Stimulated activated CD4-positive, alpha-beta T cell treated with anti-CD3 and anti-CD28 coated beads, Interleukin-1b, Interleukin-23, amount 100 ng/mL, for 48 hours (primary cell): ENCODE measurements at regions not wholly inside any gene's neighbourhood (a gene's known extent, or its start where the extent isn't known, plus 50 kb on each side); places are given as distances from the start of the nearest gene placed in this dataset.
"Not testable (repeated sequence)": the region's sequence is repeated elsewhere in the genome, so short reads cannot be mapped to it uniquely, and the experiment has no call there.

Experiments used
- DNase-seq: peaks from one replicate; pipeline ENCODE4 v3.0.0-alpha.2; 2020

GRCh38 chr17:53475002-53475401 is 347.7 kb upstream of the KIF2B start:
- DNase-seq, result no peak

- no peak for DNase-seq
These were observed 350.1 kb upstream of the KIF2B start for GRCh38 chr17:53472586-53472985.

- DNase-seq, result no peak
These were observed 351.2 kb upstream of the KIF2B start for GRCh38 chr17:53471514-53471913.

- DNase-seq, result no peak
These were observed 352.1 kb upstream of the KIF2B start for GRCh38 chr17:53470626-53471025.

GRCh38 chr17:53466733-53467132 is 356.0 kb upstream of the KIF2B start:
- no peak for DNase-seq

- not testable (repeated sequence) for DNase-seq
These were observed 358.3 kb upstream of the KIF2B start for GRCh38 chr17:53464396-53464795.

GRCh38 chr17:53463363-53463762 is 359.4 kb upstream of the KIF2B start:
- no peak for DNase-seq

- no peak for DNase-seq
These were observed 360.3 kb upstream of the KIF2B start for GRCh38 chr17:53462393-53462811.

- DNase-seq, result not testable (repeated sequence)
These were observed 366.8 kb upstream of the KIF2B start for GRCh38 chr17:53455943-53456342.

- no peak for DNase-seq
These were observed 368.4 kb upstream of the KIF2B start for GRCh38 chr17:53454337-53454736.

GRCh38 chr17:53449324-53449723 is 373.4 kb upstream of the KIF2B start:
- no peak for DNase-seq

- DNase-seq, result no peak
These were observed 393.8 kb upstream of the KIF2B start for GRCh38 chr17:53428913-53429312.

GRCh38 chr17:53426505-53426904 is 396.2 kb upstream of the KIF2B start:
- DNase-seq, result no peak

GRCh38 chr17:53420035-53420641 is 402.6 kb upstream of the KIF2B start:
- DNase-seq, result no peak

GRCh38 chr17:53409588-53409987 is 413.1 kb upstream of the KIF2B start:
- no peak for DNase-seq

- no peak for DNase-seq
These were observed 415.8 kb upstream of the KIF2B start for GRCh38 chr17:53406907-53407306.

- no peak for DNase-seq
These were observed 431.5 kb upstream of the KIF2B start for GRCh38 chr17:53391197-53391596.

- DNase-seq, result no peak
These were observed 432.2 kb upstream of the KIF2B start for GRCh38 chr17:53390575-53390974.

GRCh38 chr17:53387745-53388144 is 435.0 kb upstream of the KIF2B start:
- DNase-seq, result no peak

- DNase-seq, result no peak
These were observed 468.8 kb upstream of the KIF2B start for GRCh38 chr17:53353919-53354351.

GRCh38 chr17:53344778-53345177 is 477.9 kb upstream of the KIF2B start:
- no peak for DNase-seq

- no peak for DNase-seq
These were observed 486.4 kb upstream of the KIF2B start for GRCh38 chr17:53336281-53336680.

- no peak for DNase-seq
These were observed 487.3 kb upstream of the KIF2B start for GRCh38 chr17:53335443-53335842.

- DNase-seq, result no peak
These were observed 492.0 kb upstream of the KIF2B start for GRCh38 chr17:53330756-53331155.

- DNase-seq, result no peak
These were observed 501.1 kb upstream of the KIF2B start for GRCh38 chr17:53321651-53322050.

GRCh38 chr17:53319947-53320346 is 502.8 kb upstream of the KIF2B start:
- no peak for DNase-seq
